AG04449 (cell line): ENCODE measurements at regions not wholly inside any gene's neighbourhood (a gene's known extent, or its start where the extent isn't known, plus 50 kb on each side); places are given as distances from the start of the nearest gene placed in this dataset.

ENCODE experiments used
- CTCF ChIA-PET: fragments of 350-600 bp; formaldehyde crosslinking; extraction: SDS; loops from one replicate; lab custom pipeline; 2021; ENCODE audit warnings: antibody characterized with exemption; lab: Yijun Ruan, JAX
- POLR2A ChIA-PET: fragments of 400-600, 350-600 bp; formaldehyde crosslinking; extraction: SDS; loops from one replicate; lab custom pipeline; 2020; ENCODE audit warnings: antibody characterized with exemption, inconsistent platforms; lab: Yijun Ruan, JAX
- DNase-seq: peaks from one replicate; pipeline ENCODE4 v3.0.0-alpha.2; 2010; ENCODE audit warnings: low read depth, low spot score
- H3K4me3 ChIP-seq: 2 replicates; pipeline ENCODE4 v1.5.1; 2011; ENCODE audit warnings: low read depth, mild to moderate bottlenecking, control low read depth, low read length
- TF ChIP-seq, protein P1 (sequence below): IDR thresholded peaks from one replicate; pipeline ENCODE4 v1.5.1; 2011; ENCODE audit warnings: mild to moderate bottlenecking, moderate library complexity, low read length, control low read depth, inconsistent platforms; ENCODE audit not compliant: insufficient read depth; ENCODE audit errors: missing control alignments

DNA sequence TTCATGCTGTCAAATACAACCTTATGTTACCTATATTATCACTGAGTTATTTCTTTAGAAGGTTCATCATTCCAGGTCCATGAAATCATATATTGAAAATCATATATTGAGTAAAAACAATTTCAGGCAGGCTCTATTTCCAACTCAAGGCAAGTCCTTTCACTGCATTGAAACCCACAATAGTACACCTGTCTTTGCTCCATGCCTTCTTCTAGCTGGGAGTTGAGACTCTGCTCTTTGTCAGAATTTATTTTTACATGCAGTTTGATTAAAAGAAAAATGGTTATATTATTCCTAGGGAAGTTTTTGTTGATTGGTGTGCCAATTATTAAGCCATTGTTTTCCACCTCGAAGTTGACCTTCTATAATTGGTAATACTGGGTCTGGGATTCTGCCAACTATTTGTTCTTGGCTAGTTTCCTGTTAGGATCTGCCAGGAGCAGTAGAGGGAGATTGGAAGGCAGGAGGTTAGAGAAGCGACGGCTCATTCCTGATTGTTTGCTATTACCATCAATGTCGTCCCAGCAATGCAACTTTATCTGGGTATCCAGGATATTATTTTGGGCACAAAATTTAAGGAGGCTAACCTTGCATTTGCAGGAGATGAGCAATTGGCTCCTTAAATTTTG lies 79.5 kb upstream of the MIS18BP1 start:
- CTCF ChIA-PET, result no interaction called here

DNA sequence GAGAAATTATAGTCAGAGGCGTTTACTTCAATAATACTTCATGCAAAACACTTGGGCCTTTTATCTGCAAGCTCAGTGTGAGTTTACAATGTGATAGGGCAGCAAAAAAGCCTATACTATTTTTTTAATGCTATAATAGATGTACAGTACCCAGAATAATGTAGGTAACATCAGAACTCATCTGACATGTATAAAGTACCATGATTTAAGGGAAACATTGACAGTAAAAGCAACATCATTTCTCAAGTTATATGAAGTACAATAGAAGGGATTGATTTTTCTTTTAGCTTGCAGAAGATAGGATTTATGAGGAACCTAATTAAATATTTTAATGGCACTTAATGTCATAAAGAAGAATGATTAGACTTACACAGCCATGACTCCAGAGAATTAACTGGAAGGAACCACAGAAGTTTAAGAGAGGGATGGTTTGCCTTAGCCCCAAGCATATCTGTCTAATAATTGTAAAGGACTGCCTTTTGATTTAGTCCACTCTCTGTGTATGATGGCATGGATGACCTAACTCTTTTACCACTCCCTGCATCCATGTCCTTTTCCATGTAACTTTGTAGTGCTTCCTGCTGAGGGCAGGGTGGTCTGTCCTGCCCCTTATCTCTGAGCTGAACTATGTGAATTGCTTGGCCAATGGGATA lies 55.9 kb upstream of the MIS18BP1 start:
- no peak overlapping the region for H3K4me3 ChIP-seq
- CTCF ChIA-PET, result no interaction called here
- no peak for DNase-seq
- TF ChIP-seq, protein P1, sequence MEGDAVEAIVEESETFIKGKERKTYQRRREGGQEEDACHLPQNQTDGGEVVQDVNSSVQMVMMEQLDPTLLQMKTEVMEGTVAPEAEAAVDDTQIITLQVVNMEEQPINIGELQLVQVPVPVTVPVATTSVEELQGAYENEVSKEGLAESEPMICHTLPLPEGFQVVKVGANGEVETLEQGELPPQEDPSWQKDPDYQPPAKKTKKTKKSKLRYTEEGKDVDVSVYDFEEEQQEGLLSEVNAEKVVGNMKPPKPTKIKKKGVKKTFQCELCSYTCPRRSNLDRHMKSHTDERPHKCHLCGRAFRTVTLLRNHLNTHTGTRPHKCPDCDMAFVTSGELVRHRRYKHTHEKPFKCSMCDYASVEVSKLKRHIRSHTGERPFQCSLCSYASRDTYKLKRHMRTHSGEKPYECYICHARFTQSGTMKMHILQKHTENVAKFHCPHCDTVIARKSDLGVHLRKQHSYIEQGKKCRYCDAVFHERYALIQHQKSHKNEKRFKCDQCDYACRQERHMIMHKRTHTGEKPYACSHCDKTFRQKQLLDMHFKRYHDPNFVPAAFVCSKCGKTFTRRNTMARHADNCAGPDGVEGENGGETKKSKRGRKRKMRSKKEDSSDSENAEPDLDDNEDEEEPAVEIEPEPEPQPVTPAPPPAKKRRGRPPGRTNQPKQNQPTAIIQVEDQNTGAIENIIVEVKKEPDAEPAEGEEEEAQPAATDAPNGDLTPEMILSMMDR, result no peak
- POLR2A ChIA-PET, result no interaction called here

More for the DNA sequence above, 79.5 kb upstream of the MIS18BP1 start:
- no peak overlapping the region for H3K4me3 ChIP-seq
- POLR2A ChIA-PET, result no interaction called here
- TF ChIP-seq, protein P1, result no peak
- DNase-seq, result no peak
